ENCODE measurements at regions not wholly inside any gene's neighbourhood (a gene's known extent, or its start where the extent isn't known, plus 50 kb on each side); places are given as distances from the start of the nearest gene placed in this dataset.

GRCh38 chr12:126607867-126608266 is 1542.6 kb downstream of the AACS start:
- no peak for DNase-seq (ENCODE audit: low read depth in 4 of 6, low spot score in 6 of 6)
- no CpG with 5 or more reads among the region's 1 CpG for WGBS (ENCODE audit: insufficient coverage)
- Histone ChIP-seq H3K9me3 (ENCODE audit: control insufficient read depth, insufficient read depth, low read length) (no peaks in the 10 kb centered on the region), H3K27me3 (ENCODE audit: control insufficient read depth, insufficient read depth, low read length) (no peaks in the 10 kb centered on the region), H3K36me3 (ENCODE audit: control insufficient read depth, insufficient read depth, low read length) (no peaks in the 10 kb centered on the region), H3K4me1 (ENCODE audit: control insufficient read depth, insufficient read depth, low read length) (no peaks in the 10 kb centered on the region), H3K27ac (ENCODE audit: low read depth, low read length) (no peak overlapping the region), H3K4me3 (ENCODE audit: low read depth, low read length) (no peak overlapping the region)

DNA sequence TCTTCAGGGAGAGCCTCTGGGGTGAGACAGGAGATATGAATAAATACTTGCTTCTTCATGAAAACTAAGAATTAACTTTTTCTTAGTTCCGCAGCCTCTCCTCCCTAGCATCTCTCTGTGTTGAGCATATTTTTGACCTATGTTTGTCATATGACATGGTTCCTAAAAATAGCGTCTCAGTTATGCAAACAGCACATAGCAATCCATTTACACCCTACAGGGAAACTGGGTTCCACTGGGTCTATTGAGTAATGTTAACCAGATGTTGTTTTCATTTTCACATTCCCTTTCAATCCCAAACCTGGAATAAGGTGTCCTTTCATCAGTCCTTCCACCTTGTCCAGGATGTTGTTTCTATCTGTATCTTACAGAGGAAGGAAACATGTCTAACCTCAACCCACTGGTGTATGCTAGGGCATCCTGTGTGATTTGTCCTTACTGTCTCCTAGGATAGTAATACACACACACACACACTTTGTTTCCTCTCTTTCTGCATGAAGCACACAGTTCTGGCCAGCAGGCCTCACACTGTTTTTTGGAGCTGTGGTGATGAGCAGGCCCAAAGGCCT is 1543.5 kb downstream of the AACS start:
- Histone ChIP-seq H3K4me3 (ENCODE audit: low read depth, low read length) (no peak overlapping the region), H3K9me3 (ENCODE audit: control insufficient read depth, insufficient read depth, low read length) (no peaks in the 10 kb centered on the region), H3K36me3 (ENCODE audit: control insufficient read depth, insufficient read depth, low read length) (no peaks in the 10 kb centered on the region), H3K4me1 (ENCODE audit: control insufficient read depth, insufficient read depth, low read length) (no peaks in the 10 kb centered on the region), H3K27ac (ENCODE audit: low read depth, low read length) (no peak overlapping the region), H3K27me3 (ENCODE audit: control insufficient read depth, insufficient read depth, low read length) (no peaks in the 10 kb centered on the region)
- no peak for DNase-seq (ENCODE audit: low read depth in 4 of 6, low spot score in 6 of 6)
- no CpG with 5 or more reads among the region's 2 CpGs for WGBS (ENCODE audit: insufficient coverage)

- Histone ChIP-seq H3K9me3 (ENCODE audit: control insufficient read depth, insufficient read depth, low read length) (peaks cover 10% of the 10 kb centered on the region), H3K4me1 (ENCODE audit: control insufficient read depth, insufficient read depth, low read length) (no peaks in the 10 kb centered on the region), H3K36me3 (ENCODE audit: control insufficient read depth, insufficient read depth, low read length) (no peaks in the 10 kb centered on the region), H3K27ac (ENCODE audit: low read depth, low read length) (no peak overlapping the region), H3K4me3 (ENCODE audit: low read depth, low read length) (no peak overlapping the region), H3K27me3 (ENCODE audit: control insufficient read depth, insufficient read depth, low read length) (no peaks in the 10 kb centered on the region)
- no peak for DNase-seq (ENCODE audit: low read depth in 4 of 6, low spot score in 6 of 6)
- 96% methylated on average over 16 of the region's 16 CpGs for WGBS (ENCODE audit: insufficient coverage)
These were observed 1551.2 kb downstream of the AACS start for GRCh38 chr12:126616441-126616840.

GRCh38 chr12:126617312-126617711 is 1552.1 kb downstream of the AACS start:
- H3K36me3 ChIP-seq (ENCODE audit: control insufficient read depth, insufficient read depth, low read length): no peaks in the 10 kb centered on the region
- peaks cover 10% of the 10 kb centered on the region for H3K9me3 ChIP-seq (ENCODE audit: control insufficient read depth, insufficient read depth, low read length)
- WGBS (ENCODE audit: insufficient coverage): 86% methylated on average over 4 of the region's 5 CpGs
- H3K4me3 ChIP-seq (ENCODE audit: low read depth, low read length): no peak overlapping the region
- no peak overlapping the region for H3K27ac ChIP-seq (ENCODE audit: low read depth, low read length)
- no peak for DNase-seq (ENCODE audit: low read depth in 4 of 6, low spot score in 6 of 6)
- H3K27me3 ChIP-seq (ENCODE audit: control insufficient read depth, insufficient read depth, low read length): no peaks in the 10 kb centered on the region
- no peaks in the 10 kb centered on the region for H3K4me1 ChIP-seq (ENCODE audit: control insufficient read depth, insufficient read depth, low read length)

DNA sequence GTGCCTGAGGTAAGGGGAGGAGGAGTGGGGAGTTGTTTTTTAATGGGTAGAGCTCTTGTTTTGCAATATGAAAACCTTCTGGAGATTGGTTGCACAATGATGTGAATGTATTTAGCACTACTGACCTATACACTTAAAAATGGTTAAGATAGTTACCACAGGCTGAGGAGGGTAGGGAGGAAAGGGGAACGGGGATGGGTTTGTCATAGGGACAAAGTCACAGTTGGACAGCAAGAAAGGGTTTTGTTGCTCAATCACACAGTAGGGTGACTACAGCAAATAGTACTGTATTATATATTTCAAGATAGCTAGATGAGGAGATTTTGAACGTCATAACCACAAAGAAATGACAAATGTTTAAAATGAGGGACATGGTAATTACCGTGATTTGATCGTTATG is 1562.4 kb downstream of the AACS start:
- Histone ChIP-seq H3K27ac (ENCODE audit: low read depth, low read length) (no peak overlapping the region), H3K36me3 (ENCODE audit: control insufficient read depth, insufficient read depth, low read length) (no peaks in the 10 kb centered on the region), H3K9me3 (ENCODE audit: control insufficient read depth, insufficient read depth, low read length) (no peaks in the 10 kb centered on the region), H3K4me3 (ENCODE audit: low read depth, low read length) (no peak overlapping the region), H3K27me3 (ENCODE audit: control insufficient read depth, insufficient read depth, low read length) (no peaks in the 10 kb centered on the region), H3K4me1 (ENCODE audit: control insufficient read depth, insufficient read depth, low read length) (no peaks in the 10 kb centered on the region)
- DNase-seq (ENCODE audit: low read depth in 4 of 6, low spot score in 6 of 6): no peak
- WGBS (ENCODE audit: insufficient coverage): no CpG with 5 or more reads among the region's 4 CpGs

- no peak overlapping the region for H3K27ac ChIP-seq (ENCODE audit: low read depth, low read length)
- 92% methylated on average over 3 of the region's 4 CpGs for WGBS (ENCODE audit: insufficient coverage)
- H3K4me1 ChIP-seq (ENCODE audit: control insufficient read depth, insufficient read depth, low read length): no peaks in the 10 kb centered on the region
These were observed 1571.6 kb downstream of the AACS start for GRCh38 chr12:126636821-126637220.

DNA sequence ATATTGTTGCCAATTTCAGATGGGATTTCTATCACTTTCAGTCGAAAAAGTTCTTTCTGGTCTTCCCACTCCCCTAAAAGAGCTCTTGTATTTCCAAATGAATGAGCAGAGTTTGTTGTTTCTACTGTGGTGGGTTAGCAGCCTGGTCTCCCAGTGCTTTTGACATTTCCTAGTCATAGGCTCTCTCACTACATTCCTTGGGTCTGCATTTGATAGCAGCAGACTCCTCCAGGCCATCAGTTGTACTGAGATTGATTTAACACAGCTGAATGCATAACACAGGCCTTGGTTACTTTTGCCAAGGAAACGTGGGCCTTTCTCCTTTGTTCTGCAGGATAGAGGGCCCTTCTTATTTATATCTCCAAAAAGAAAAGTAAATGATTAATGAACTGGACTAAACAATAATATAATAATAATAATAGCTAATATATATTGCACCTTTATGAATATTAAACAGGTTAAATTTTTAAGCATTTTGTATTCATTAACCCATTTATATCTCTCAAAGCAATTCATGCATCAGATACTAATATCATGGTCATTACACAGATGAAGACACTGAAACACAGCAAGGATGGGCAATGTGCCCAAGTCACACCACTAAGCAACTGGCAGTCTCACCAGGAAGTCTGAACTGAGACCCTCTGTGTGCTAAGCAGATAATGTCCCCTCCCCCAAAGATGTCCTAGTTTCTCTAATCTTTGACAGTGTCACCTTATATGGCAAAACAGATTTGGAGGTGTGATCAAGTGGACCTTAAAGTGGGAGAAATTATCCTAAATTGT is 1579.2 kb downstream of the AACS start:
- H3K4me1 ChIP-seq (ENCODE audit: control insufficient read depth, insufficient read depth, low read length): no peaks in the 10 kb centered on the region
- DNase-seq (ENCODE audit: low read depth in 4 of 6, low spot score in 6 of 6): peak in 4 of 6 donors; percentile 11 to 59 (median 34)
- WGBS (ENCODE audit: insufficient coverage): no CpG with 5 or more reads among the region's 2 CpGs

More at GRCh38 chr12:126636821-126637220, 1571.6 kb downstream of the AACS start:
- no peaks in the 10 kb centered on the region for H3K36me3 ChIP-seq (ENCODE audit: control insufficient read depth, insufficient read depth, low read length)
- no peaks in the 10 kb centered on the region for H3K27me3 ChIP-seq (ENCODE audit: control insufficient read depth, insufficient read depth, low read length)
- no peak overlapping the region for H3K4me3 ChIP-seq (ENCODE audit: low read depth, low read length)
- H3K9me3 ChIP-seq (ENCODE audit: control insufficient read depth, insufficient read depth, low read length): no peaks in the 10 kb centered on the region
- peak in 1 of 6 donors; percentile 49 for DNase-seq (ENCODE audit: low read depth in 4 of 6, low spot score in 6 of 6)

GRCh38 chr12:126648074-126648473 is 1582.8 kb downstream of the AACS start:
- no CpG with 5 or more reads among the region's 5 CpGs for WGBS (ENCODE audit: insufficient coverage)
- Histone ChIP-seq H3K4me1 (ENCODE audit: control insufficient read depth, insufficient read depth, low read length) (no peaks in the 10 kb centered on the region), H3K27ac (ENCODE audit: low read depth, low read length) (no peak overlapping the region), H3K36me3 (ENCODE audit: control insufficient read depth, insufficient read depth, low read length) (no peaks in the 10 kb centered on the region), H3K4me3 (ENCODE audit: low read depth, low read length) (no peak overlapping the region), H3K27me3 (ENCODE audit: control insufficient read depth, insufficient read depth, low read length) (no peaks in the 10 kb centered on the region), H3K9me3 (ENCODE audit: control insufficient read depth, insufficient read depth, low read length) (no peaks in the 10 kb centered on the region)
- no peak for DNase-seq (ENCODE audit: low read depth in 4 of 6, low spot score in 6 of 6)

More for the DNA sequence above, 1579.2 kb downstream of the AACS start:
- Histone ChIP-seq H3K36me3 (ENCODE audit: control insufficient read depth, insufficient read depth, low read length) (no peaks in the 10 kb centered on the region), H3K9me3 (ENCODE audit: control insufficient read depth, insufficient read depth, low read length) (no peaks in the 10 kb centered on the region), H3K4me3 (ENCODE audit: low read depth, low read length) (no peak overlapping the region), H3K27ac (ENCODE audit: low read depth, low read length) (no peak overlapping the region), H3K27me3 (ENCODE audit: control insufficient read depth, insufficient read depth, low read length) (no peaks in the 10 kb centered on the region)

DNA sequence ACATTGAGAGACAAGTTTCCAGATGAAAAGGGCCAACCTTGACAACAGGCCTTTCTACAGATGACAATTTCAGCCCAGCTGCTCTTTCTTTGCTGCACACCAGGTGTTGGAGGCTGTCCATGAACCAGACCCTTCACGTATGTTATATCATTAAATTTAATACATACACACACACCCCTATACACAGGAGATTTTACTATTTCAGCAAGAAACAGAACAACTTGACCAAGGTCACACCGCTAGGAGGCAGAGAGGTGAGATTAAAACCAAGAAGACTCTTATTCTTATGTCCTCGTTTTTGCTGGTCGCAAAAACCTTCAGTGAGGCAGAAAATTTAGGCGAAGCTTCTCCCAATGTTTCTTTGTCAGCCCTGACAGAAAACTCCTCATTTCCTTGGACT is 1585.9 kb downstream of the AACS start:
- no peak overlapping the region for H3K27ac ChIP-seq (ENCODE audit: low read depth, low read length)
- WGBS (ENCODE audit: insufficient coverage): 80% methylated on average over 4 of the region's 5 CpGs
- no peaks in the 10 kb centered on the region for H3K36me3 ChIP-seq (ENCODE audit: control insufficient read depth, insufficient read depth, low read length)
- no peak for DNase-seq (ENCODE audit: low read depth in 4 of 6, low spot score in 6 of 6)
- no peaks in the 10 kb centered on the region for H3K9me3 ChIP-seq (ENCODE audit: control insufficient read depth, insufficient read depth, low read length)
- no peak overlapping the region for H3K4me3 ChIP-seq (ENCODE audit: low read depth, low read length)
- no peaks in the 10 kb centered on the region for H3K27me3 ChIP-seq (ENCODE audit: control insufficient read depth, insufficient read depth, low read length)
- no peaks in the 10 kb centered on the region for H3K4me1 ChIP-seq (ENCODE audit: control insufficient read depth, insufficient read depth, low read length)

Data from spinal cord (tissue), 9 donors.